ENCODE measurements at regions not wholly inside any gene's neighbourhood (a gene's known extent, or its start where the extent isn't known, plus 50 kb on each side); places are given as distances from the start of the nearest gene placed in this dataset.

DNA sequence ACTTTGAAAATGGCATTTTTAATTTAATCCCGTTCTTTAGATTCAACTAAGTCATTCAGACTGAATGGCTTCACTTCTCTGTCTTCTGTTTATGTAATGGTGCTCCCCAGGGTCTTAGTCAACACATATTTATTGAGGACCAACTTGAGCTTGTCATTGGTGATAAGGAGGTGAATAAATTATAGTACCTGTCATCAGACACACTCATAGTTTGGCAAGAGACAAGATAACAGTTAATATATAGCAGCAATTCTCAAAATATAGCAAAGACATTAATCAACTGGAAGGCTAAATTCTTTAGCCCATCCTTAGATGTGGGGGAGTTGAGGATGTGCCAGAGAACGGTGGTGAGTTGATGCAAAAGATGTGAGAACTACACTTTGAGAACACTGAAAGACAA, 78.4 kb downstream of the MACIR start:
- no peak for DNase-seq

GRCh38 chr5:103333376-103333775, 74.8 kb downstream of the MACIR start:
- no peak for DNase-seq

GRCh38 chr5:103330875-103331274, 72.3 kb downstream of the MACIR start:
- no peak for DNase-seq

All from NCI-H1417 treated with DMSO at 0.1 percent for 48 hours (cell line).